K562 (cell line): ENCODE measurements at regions not wholly inside any gene's neighbourhood (a gene's known extent, or its start where the extent isn't known, plus 50 kb on each side); places are given as distances from the start of the nearest gene placed in this dataset.

Source experiments
- CHD4 ChIP-seq: fragments of 200-600 bp; sonication (generic); IDR thresholded peaks from 3 replicates; pipeline ENCODE4 v1.6.1; 2012; ENCODE audit warnings: low read depth, mild to moderate bottlenecking, mixed read lengths, low read length, inconsistent platforms; ENCODE audit not compliant: insufficient read depth, insufficient replicate concordance, poor library complexity, severe bottlenecking
- CTCF ChIP-seq, 3 experiments: IDR thresholded peaks in 2 of 3; conservative IDR thresholded peaks in 1 of 3; 2 replicates each; pipeline ENCODE4 v1.5.1; 2011 to 2012; ENCODE audit warnings: low read length in 3 of 3, mild to moderate bottlenecking in 3 of 3, control low read depth in 2 of 3, improper control_type of control experiment in 1 of 3, inconsistent platforms in 1 of 3, low read depth in 1 of 3, mixed read lengths in 1 of 3, moderate library complexity in 1 of 3; ENCODE audit not compliant: insufficient read depth in 2 of 3
- ERF ChIP-seq: fragments of 450-650 bp; formaldehyde crosslinking; IDR thresholded peaks from 2 replicates; pipeline ENCODE4 v1.4.0; 2020; ENCODE audit warnings: mild to moderate bottlenecking, mixed read lengths
- ETV5 ChIP-seq: sonication (generic); formaldehyde crosslinking; IDR thresholded peaks from 2 replicates; pipeline ENCODE4 v1.4.0; 2020; ENCODE audit warnings: low read depth, mild to moderate bottlenecking, missing genetic modification reagents
- FOXM1 ChIP-seq, 2 experiments: fragments of 450-650 bp in 1 of 2; sonication (generic) in 1 of 2; formaldehyde crosslinking in 1 of 2; IDR thresholded peaks; 2 replicates each; pipeline versions ENCODE4 v1.6.1 to v1.9.0; 2017 to 2022; ENCODE audit warnings: low read depth in 2 of 2, mild to moderate bottlenecking in 2 of 2, missing genetic modification reagents in 1 of 2, moderate library complexity in 1 of 2
- POLR2A ChIP-seq: fragments of 450-650 bp; conservative IDR thresholded peaks from 2 replicates; pipeline ENCODE4 v1.6.1; 2016
- SOX6 ChIP-seq: fragments of 450-650 bp; IDR thresholded peaks from 2 replicates; pipeline ENCODE4 v1.6.1; 2014; ENCODE audit warnings: mild to moderate bottlenecking
- SP1 ChIP-seq: sonication (generic); formaldehyde crosslinking; IDR thresholded peaks from 2 replicates; pipeline ENCODE4 v1.8.1; 2022; ENCODE audit warnings: mild to moderate bottlenecking, missing genetic modification reagents
- ZNF121 ChIP-seq: sonication (generic); formaldehyde crosslinking; conservative IDR thresholded peaks from 2 replicates; pipeline ENCODE4 v1.8.0; 2022; ENCODE audit warnings: missing genetic modification reagents
- ZNF232 ChIP-seq: sonication (generic); formaldehyde crosslinking; IDR thresholded peaks from 2 replicates; pipeline ENCODE4 v1.8.0; 2022; ENCODE audit warnings: mild to moderate bottlenecking, missing genetic modification reagents
- ZNF274 ChIP-seq: IDR thresholded peaks from 2 replicates; pipeline ENCODE4 v1.6.1; 2011; ENCODE audit warnings: low read depth, mild to moderate bottlenecking, low read length, moderate library complexity, borderline replicate concordance
- TF ChIP-seq, protein P1 (sequence below), 2 experiments: IDR thresholded peaks; 2 replicates each; pipeline ENCODE4 v1.6.1; 2012; ENCODE audit warnings: improper control_type of control experiment in 2 of 2, low read depth in 2 of 2, low read length in 2 of 2, borderline replicate concordance in 1 of 2
- TF ChIP-seq, protein P2 (sequence below), 2 experiments: fragments of 450-650 bp in 1 of 2; sonication (generic) in 1 of 2; formaldehyde crosslinking in 1 of 2; IDR thresholded peaks in 1 of 2; conservative IDR thresholded peaks in 1 of 2; 2 replicates each; pipeline versions ENCODE4 v1.6.1 to v1.8.1; 2016 to 2023; ENCODE audit warnings: mild to moderate bottlenecking in 2 of 2, moderate library complexity in 2 of 2, inconsistent platforms in 1 of 2, missing genetic modification reagents in 1 of 2
- TF ChIP-seq, protein P3 (sequence below): sonication (generic); formaldehyde crosslinking; IDR thresholded peaks from 2 replicates; pipeline ENCODE4 v1.8.1; 2023; ENCODE audit warnings: mild to moderate bottlenecking, missing genetic modification reagents

DNA sequence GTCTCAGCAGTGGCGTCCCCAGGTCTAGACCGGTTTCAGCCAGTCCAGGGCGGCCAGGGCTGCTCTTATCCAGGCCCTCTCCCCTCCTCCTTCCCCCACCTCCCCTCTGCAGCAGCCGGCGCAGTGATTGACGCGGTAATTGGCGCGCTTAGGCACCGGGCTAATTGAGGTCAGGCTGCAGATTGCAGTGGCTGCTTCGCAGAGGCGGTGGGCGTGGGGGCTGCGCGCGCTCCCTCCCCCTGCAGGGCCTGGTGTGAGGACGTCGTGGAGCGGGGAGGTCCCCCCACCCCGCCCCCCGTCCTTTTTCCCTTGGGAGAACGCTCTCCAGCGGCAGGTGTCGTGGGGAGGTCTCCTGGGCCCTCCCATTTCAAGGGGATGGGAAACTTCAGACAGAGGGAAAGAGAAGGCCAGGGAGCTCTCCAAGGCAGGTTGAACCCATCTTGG, 70.4 kb upstream of the BLCAP start:
- TF ChIP-seq CHD4, result no peak
- no peak for TF ChIP-seq CTCF (IDR thresholded peaks at IDR 0.05 in 2 of 3, conservative IDR thresholded peaks at IDR 0.05 in 1 of 3; ENCODE audit: insufficient read depth in 2 of 3, low read depth in 1 of 3, low read length in 3 of 3)
- TF ChIP-seq POLR2A, result no peak
- no peak for TF ChIP-seq ZNF232 (CRISPR knock-in tag)
- TF ChIP-seq FOXM1 (IDR thresholded peaks at IDR 0.05; ENCODE audit: low read depth), result no peak
- no peak for TF ChIP-seq FOXM1 (CRISPR knock-in tag; IDR thresholded peaks at IDR 0.05; ENCODE audit: low read depth)
- no peak for TF ChIP-seq ZNF274
- no peak for TF ChIP-seq SOX6
- TF ChIP-seq, protein P1, sequence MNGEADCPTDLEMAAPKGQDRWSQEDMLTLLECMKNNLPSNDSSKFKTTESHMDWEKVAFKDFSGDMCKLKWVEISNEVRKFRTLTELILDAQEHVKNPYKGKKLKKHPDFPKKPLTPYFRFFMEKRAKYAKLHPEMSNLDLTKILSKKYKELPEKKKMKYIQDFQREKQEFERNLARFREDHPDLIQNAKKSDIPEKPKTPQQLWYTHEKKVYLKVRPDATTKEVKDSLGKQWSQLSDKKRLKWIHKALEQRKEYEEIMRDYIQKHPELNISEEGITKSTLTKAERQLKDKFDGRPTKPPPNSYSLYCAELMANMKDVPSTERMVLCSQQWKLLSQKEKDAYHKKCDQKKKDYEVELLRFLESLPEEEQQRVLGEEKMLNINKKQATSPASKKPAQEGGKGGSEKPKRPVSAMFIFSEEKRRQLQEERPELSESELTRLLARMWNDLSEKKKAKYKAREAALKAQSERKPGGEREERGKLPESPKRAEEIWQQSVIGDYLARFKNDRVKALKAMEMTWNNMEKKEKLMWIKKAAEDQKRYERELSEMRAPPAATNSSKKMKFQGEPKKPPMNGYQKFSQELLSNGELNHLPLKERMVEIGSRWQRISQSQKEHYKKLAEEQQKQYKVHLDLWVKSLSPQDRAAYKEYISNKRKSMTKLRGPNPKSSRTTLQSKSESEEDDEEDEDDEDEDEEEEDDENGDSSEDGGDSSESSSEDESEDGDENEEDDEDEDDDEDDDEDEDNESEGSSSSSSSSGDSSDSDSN (IDR thresholded peaks at IDR 0.05; ENCODE audit: borderline replicate concordance in 1 of 2, low read depth in 2 of 2, low read length in 2 of 2), result no peak
- TF ChIP-seq ERF, result no peak
- no peak for TF ChIP-seq ETV5 (CRISPR knock-in tag)
- TF ChIP-seq SP1, result no peak
- TF ChIP-seq, protein P2, sequence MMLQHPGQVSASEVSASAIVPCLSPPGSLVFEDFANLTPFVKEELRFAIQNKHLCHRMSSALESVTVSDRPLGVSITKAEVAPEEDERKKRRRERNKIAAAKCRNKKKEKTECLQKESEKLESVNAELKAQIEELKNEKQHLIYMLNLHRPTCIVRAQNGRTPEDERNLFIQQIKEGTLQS (IDR thresholded peaks at IDR 0.05), result no peak
- TF ChIP-seq, protein P2 (CRISPR knock-in tag; conservative IDR thresholded peaks at IDR 0.05), result no peak
- TF ChIP-seq, protein P3, sequence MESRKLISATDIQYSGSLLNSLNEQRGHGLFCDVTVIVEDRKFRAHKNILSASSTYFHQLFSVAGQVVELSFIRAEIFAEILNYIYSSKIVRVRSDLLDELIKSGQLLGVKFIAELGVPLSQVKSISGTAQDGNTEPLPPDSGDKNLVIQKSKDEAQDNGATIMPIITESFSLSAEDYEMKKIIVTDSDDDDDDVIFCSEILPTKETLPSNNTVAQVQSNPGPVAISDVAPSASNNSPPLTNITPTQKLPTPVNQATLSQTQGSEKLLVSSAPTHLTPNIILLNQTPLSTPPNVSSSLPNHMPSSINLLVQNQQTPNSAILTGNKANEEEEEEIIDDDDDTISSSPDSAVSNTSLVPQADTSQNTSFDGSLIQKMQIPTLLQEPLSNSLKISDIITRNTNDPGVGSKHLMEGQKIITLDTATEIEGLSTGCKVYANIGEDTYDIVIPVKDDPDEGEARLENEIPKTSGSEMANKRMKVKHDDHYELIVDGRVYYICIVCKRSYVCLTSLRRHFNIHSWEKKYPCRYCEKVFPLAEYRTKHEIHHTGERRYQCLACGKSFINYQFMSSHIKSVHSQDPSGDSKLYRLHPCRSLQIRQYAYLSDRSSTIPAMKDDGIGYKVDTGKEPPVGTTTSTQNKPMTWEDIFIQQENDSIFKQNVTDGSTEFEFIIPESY, result no peak
- no peak for TF ChIP-seq ZNF121 (CRISPR knock-in tag)
